Hepatocyte (in vitro differentiated cells): ENCODE measurements at regions not wholly inside any gene's neighbourhood (a gene's known extent, or its start where the extent isn't known, plus 50 kb on each side); places are given as distances from the start of the nearest gene placed in this dataset.

Experiments used
- CTCF ChIP-seq: fragments of 200-600 bp; sonication (generic); IDR thresholded peaks from 2 replicates; pipeline ENCODE4 v1.5.1; 2016; ENCODE audit warnings: antibody characterized with exemption, mild to moderate bottlenecking; ENCODE audit not compliant: poor library complexity
- EZH2 ChIP-seq: fragments of 200-600 bp; sonication (generic); IDR thresholded peaks from 2 replicates; pipeline ENCODE4 v1.6.1; 2016; ENCODE audit warnings: antibody characterized with exemption, mild to moderate bottlenecking, borderline replicate concordance
- EZH2phosphoT487 ChIP-seq: fragments of 200-600 bp; sonication (generic); IDR thresholded peaks from one replicate; pipeline ENCODE4 v1.6.1; 2018; ENCODE audit warnings: antibody characterized with exemption, mild to moderate bottlenecking, low read depth, moderate library complexity; ENCODE audit not compliant: unreplicated experiment, severe bottlenecking

GRCh38 chr4:86439293-86439692 lies 79.4 kb upstream of the MAPK10 start:
- TF ChIP-seq CTCF (no peak), EZH2 (no peak), EZH2phosphoT487 (no peak)
